PC-9 (cell line): ENCODE measurements at regions not wholly inside any gene's neighbourhood (a gene's known extent, or its start where the extent isn't known, plus 50 kb on each side); places are given as distances from the start of the nearest gene placed in this dataset.

ENCODE experiments used
- EZH2 ChIP-seq: fragments of 200-600 bp; sonication (generic); IDR thresholded peaks from 2 replicates; pipeline ENCODE4 v1.8.0; 2017; ENCODE audit warnings: antibody characterized with exemption, low read depth
- TF ChIP-seq, protein P1 (sequence below): fragments of 200-600 bp; sonication (generic); conservative IDR thresholded peaks from 2 replicates; pipeline ENCODE4 v1.6.1; 2017; ENCODE audit warnings: mixed run types, antibody characterized with exemption, mild to moderate bottlenecking, moderate library complexity

DNA sequence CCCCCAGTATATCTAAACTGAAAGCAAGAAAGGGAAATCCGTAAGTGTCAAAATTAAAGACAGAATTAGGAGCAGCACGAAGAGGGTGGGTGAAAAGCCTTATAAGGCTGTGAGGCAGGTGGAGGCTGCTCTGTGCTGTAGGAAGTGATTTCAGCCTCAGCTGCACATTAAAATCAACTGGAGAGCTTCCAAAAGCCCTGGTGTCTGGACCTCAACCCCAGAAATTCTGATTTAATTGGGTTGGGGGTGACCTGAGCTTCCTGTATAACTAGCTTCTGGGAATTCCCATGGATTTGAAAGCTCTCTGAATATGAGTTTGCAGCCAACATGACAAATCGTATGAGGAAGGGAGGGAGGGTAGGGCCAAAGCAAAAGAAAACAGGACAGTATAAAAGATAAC lies 242.4 kb upstream of the TMTC4 start:
- TF ChIP-seq, protein P1, sequence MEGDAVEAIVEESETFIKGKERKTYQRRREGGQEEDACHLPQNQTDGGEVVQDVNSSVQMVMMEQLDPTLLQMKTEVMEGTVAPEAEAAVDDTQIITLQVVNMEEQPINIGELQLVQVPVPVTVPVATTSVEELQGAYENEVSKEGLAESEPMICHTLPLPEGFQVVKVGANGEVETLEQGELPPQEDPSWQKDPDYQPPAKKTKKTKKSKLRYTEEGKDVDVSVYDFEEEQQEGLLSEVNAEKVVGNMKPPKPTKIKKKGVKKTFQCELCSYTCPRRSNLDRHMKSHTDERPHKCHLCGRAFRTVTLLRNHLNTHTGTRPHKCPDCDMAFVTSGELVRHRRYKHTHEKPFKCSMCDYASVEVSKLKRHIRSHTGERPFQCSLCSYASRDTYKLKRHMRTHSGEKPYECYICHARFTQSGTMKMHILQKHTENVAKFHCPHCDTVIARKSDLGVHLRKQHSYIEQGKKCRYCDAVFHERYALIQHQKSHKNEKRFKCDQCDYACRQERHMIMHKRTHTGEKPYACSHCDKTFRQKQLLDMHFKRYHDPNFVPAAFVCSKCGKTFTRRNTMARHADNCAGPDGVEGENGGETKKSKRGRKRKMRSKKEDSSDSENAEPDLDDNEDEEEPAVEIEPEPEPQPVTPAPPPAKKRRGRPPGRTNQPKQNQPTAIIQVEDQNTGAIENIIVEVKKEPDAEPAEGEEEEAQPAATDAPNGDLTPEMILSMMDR = no peak
- TF ChIP-seq EZH2 = no peak
